ENCODE measurements at regions not wholly inside any gene's neighbourhood (a gene's known extent, or its start where the extent isn't known, plus 50 kb on each side); places are given as distances from the start of the nearest gene placed in this dataset.

- no peak for DNase-seq (ENCODE audit: extremely low read depth, low read depth)
- no peak for TF ChIP-seq CTCF (IDR thresholded peaks at IDR 0.05; ENCODE audit: low read depth, low read length)
Observed at GRCh38 chr5:54769072-54769471, 216.3 kb downstream of the ESM1 start.

DNA sequence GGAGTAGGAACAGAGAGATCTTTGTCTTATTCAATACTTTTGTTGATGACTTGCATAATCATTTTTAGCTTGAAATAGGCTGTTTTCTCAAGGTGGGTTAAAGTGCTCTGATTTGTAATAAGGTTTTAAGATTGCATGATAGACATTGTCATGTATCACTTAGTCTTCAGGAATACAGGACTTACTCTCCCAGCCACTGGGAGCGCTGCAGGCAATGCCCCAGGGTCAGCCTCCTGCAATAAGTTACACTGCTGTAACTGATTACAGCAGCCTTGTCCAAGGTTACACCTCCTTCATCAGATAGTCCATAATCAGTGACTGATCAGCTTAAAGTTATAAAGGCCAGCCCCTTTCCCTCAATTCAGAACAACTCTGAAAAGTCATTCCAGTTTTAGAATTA lies 218.6 kb downstream of the ESM1 start:
- no peak for TF ChIP-seq CTCF (IDR thresholded peaks at IDR 0.05; ENCODE audit: low read depth, low read length)
- DNase-seq (ENCODE audit: extremely low read depth, low read depth) = no peak

DNA sequence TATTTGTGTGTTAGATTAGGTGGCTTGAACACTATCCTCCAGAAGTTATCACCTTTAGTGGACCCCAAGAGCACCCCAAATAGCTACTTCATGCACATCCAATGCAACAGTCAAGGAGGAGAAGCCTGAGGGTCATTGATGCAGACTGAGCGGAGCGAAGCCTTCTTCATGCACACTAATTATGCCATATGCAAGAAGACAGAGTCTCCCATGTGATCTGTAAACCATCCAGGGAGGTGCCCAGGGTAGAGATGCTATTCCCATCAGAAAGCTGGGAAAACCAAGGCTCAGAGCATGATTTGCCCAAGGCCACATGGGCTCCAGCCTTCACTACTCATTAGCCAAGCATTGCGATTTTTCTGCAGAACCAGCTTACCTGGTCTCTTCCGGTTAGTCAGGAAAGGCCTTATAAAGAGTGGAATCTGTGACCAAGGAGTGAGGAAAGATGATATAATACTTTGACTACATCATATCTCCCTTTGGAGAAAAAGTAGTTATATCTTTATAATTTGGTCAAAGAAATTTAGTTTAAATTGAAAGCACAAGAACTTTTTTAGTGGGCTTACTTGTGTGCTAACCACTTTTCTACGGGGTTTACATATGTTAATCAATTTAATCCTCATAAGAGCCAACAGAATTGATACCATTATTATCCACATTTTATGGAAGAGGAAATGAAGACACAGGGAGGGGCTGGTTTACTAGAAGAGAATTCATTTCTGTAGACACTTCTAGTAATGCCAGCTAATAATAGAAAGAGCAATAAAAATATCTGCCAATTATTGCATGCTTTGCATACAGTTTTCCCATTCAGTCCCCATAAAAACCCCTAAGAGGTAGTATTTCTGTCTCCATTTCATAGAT lies 220.0 kb downstream of the ESM1 start:
- no peak for TF ChIP-seq CTCF (IDR thresholded peaks at IDR 0.05; ENCODE audit: low read depth, low read length)
- DNase-seq (ENCODE audit: extremely low read depth, low read depth) = no peak

DNA sequence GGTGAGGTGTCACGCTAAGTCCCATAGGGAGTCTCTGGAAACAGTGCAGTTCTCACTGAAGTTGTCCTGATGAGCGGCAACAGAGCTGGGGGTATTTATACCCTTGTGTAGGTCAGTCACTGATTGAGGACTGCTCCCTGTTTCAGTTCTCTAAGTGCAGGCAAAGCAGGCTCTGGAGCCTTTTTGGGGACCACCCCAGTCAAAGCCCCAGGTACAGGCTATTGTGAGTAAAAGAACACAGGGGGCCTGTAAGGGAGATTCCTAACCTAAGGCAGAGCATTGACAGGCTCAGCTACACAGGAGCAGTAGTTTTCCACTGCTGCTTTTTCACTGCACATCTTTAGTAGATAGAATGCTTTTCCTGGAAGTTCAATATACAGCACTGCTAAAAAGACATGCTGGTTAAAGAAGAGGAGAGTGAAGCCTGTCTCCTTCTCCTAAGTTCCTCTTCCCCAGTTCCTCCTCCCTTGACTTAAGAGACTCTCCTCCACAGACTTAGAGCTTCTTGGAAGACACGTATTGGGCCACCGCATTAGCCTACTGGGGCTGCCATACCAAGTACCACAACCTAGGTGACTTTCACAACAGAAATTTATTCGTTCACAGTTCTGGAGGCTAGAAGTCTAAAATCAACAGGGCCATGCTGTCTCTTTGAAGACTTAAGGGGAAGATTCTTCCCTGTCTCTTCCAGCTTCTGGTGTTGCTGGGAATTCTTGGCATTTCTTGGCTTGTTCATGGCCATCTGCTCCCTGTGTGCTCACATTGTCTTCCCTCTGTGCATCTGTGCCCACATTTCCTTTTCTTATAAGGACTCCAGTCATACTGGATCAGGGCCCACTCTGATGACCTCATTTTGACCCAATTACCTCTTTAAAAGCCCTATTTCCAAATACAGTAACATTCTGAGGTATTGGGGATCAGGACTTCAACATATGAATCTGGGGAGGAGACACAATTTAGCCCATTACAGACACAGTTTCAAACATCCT lies 221.0 kb downstream of the ESM1 start:
- no peak for DNase-seq (ENCODE audit: extremely low read depth, low read depth)
- TF ChIP-seq CTCF (IDR thresholded peaks at IDR 0.05; ENCODE audit: low read depth, low read length) = no peak

DNA sequence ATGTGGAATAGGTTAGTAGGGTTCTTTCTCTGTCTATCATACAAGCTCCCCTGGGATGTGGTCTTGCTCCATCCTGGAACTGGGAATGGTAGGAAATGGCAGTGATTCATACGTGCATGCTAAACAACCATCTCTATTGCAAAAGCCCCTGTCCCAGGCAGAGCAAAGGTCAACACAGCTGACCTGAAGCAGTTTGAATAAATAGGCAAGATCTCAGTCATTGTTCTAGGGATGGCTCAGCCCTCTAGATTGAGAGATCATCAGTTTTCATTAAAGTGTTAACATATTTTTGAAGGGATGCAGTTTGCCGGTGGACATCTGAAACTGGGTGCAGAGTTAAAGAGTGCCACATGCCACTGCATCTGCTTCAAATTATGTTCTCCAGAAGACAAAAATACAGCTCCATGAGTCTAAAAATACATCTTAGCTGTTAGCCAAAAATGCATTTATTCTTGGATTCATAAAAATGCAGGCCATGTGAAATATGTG lies 224.1 kb downstream of the ESM1 start:
- DNase-seq (ENCODE audit: extremely low read depth, low read depth) = peak; percentile 99
- no peak for TF ChIP-seq CTCF (IDR thresholded peaks at IDR 0.05; ENCODE audit: low read depth, low read length)

GRCh38 chr5:54760182-54760935 lies 225.0 kb downstream of the ESM1 start:
- no peak for TF ChIP-seq CTCF (IDR thresholded peaks at IDR 0.05; ENCODE audit: low read depth, low read length)
- DNase-seq (ENCODE audit: extremely low read depth, low read depth) = no peak
